CD8-positive, alpha-beta memory T cell (primary cell): ENCODE measurements at regions not wholly inside any gene's neighbourhood (a gene's known extent, or its start where the extent isn't known, plus 50 kb on each side); places are given as distances from the start of the nearest gene placed in this dataset.

Source experiments
- CTCF ChIA-PET: fragments of 350-600 bp; sonication (Branson Sonifier 250); formaldehyde crosslinking; loops from one replicate; lab custom pipeline; 2021; ENCODE audit warnings: antibody characterized with exemption; lab: Charles Lee
- POLR2A ChIA-PET: fragments of 350-600 bp; sonication (Branson Sonifier 250); formaldehyde crosslinking; loops from one replicate; lab custom pipeline; 2021; ENCODE audit warnings: antibody characterized with exemption; lab: Charles Lee
- DNase-seq, 5 donors: peaks; one replicate each; pipeline versions ENCODE4 v3.0.0 to v3.0.0-alpha.2; 2020 to 2022; ENCODE audit warnings: mixed read lengths in 1 of 5
- H3K27ac ChIP-seq: one replicate; pipeline ENCODE4 v1.7.0; 2013; ENCODE audit warnings: low read depth, mild to moderate bottlenecking, low read length, moderate library complexity
- H3K27me3 ChIP-seq: 2 replicates; pipeline ENCODE4 v1.7.0; 2013; ENCODE audit warnings: low read length, mild to moderate bottlenecking; ENCODE audit not compliant: insufficient read depth, poor library complexity, severe bottlenecking
- H3K36me3 ChIP-seq: 2 replicates; pipeline ENCODE4 v1.7.0; 2013; ENCODE audit warnings: mild to moderate bottlenecking, low read length, moderate library complexity; ENCODE audit not compliant: insufficient read depth
- H3K4me1 ChIP-seq: 2 replicates; pipeline ENCODE4 v1.7.0; 2013; ENCODE audit warnings: mild to moderate bottlenecking, low read length, moderate library complexity; ENCODE audit not compliant: insufficient read depth
- H3K4me3 ChIP-seq: 2 replicates; pipeline ENCODE4 v1.7.0; 2013; ENCODE audit warnings: mild to moderate bottlenecking, low read length
- H3K9me3 ChIP-seq: 2 replicates; pipeline ENCODE4 v1.7.0; 2013; ENCODE audit warnings: mild to moderate bottlenecking, low read length
- H3K27ac Mint-ChIP-seq, 8 donors: one replicate each; pipeline ENCODE4 v1.8.0; 2020 to 2021; ENCODE audit warnings: mixed read lengths in 8 of 8, mild to moderate bottlenecking in 6 of 8, inconsistent platforms in 3 of 8, moderate library complexity in 3 of 8
- H3K27me3 Mint-ChIP-seq, 2 donors: one replicate each; pipeline ENCODE4 v1.8.0; 2020 to 2021; ENCODE audit warnings: mixed read lengths in 2 of 2, mild to moderate bottlenecking in 1 of 2, moderate library complexity in 1 of 2
- H3K36me3 Mint-ChIP-seq, 3 donors: one replicate each; pipeline ENCODE4 v1.8.0; 2020 to 2021; ENCODE audit warnings: mixed read lengths in 3 of 3, inconsistent platforms in 1 of 3, mild to moderate bottlenecking in 1 of 3
- H3K4me1 Mint-ChIP-seq, 3 donors: one replicate each; pipeline ENCODE4 v1.8.0; 2020 to 2021; ENCODE audit warnings: mixed read lengths in 3 of 3, inconsistent platforms in 1 of 3, mild to moderate bottlenecking in 1 of 3
- H3K4me3 Mint-ChIP-seq, 7 donors: one replicate each; pipeline ENCODE4 v1.8.0; 2020 to 2021; ENCODE audit warnings: mixed read lengths in 7 of 7, mild to moderate bottlenecking in 6 of 7, moderate library complexity in 4 of 7, inconsistent platforms in 2 of 7
- H3K9me3 Mint-ChIP-seq, 5 donors: one replicate each; pipeline ENCODE4 v1.8.0; 2020 to 2022; ENCODE audit warnings: mixed read lengths in 5 of 5, mild to moderate bottlenecking in 3 of 5, moderate library complexity in 2 of 5, inconsistent platforms in 1 of 5

DNA sequence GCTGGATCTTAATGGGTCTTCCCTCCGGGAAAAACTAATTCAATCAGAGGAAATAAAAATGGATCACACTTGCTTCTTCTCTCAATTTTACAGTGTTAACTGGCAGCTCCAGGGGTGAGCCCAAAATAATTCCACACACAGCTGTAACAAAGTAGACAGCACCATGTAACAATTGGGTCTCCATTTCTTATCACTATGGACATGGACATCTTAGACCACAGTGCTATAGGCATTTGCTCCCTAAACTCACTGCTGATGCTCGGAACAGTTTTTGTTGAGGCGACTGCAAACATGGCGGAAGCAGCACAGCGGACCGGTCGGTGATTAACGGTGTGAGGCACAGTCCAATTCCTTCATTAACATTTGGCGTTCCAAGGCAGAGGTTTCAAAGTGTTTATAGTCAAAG lies 144.7 kb upstream of the NCK2 start:
- no peaks in the 10 kb centered on the region for H3K4me1 Mint-ChIP-seq
- CTCF ChIA-PET: no interaction called here

DNA sequence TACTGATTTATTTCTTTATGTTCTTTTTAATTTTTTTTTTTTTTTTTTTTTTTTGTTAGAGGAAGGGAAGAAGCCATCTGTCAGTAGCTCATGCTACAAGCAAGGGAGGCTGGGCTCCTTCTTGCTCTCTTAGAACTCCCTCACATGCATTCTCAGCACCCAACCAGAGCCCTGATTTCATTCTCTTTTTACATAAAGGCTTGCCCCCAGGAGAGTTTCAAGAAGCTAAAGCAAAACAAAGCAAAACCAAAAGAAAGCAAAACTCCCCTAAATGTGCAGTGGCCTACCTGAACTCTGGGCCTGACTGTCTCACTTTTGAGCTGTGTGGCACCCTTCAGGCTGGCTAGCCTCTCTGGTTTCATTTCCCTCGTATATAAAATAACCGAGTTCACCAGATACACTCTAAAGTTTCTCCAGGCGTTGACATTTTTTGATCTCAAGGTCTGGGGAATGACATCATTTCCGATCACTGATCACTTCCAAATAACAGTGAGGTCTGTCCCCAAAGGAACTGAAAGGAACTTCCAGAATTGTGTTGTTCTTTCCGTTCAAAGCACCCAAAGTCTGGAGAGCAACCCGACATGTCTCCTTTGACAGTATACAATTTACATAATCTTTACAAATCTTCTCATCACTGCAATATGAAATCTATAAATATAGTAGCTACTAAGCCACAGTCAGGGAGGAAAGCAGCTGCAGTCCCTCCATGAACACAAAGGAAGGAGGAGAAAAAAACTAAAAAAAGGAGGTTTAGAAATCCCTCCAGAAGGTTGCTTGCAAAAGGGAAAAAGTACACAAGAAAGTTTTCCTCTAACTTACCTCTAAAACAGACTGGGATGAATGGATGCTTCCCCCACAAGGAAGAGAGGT lies 145.6 kb upstream of the NCK2 start:
- Mint-ChIP-seq H3K4me3 (no peak overlapping the region), H3K4me1 (no peaks in the 10 kb centered on the region), H3K9me3 (no peaks in the 10 kb centered on the region), H3K27ac (peak overlapping the region in 1 of 8 donors; percentile 20), H3K36me3 (no peaks in the 10 kb centered on the region), H3K27me3 (peaks cover 0 to 10% of the 10 kb centered on the region in 2 donors)
- DNase-seq: peak in 1 of 5 donors; percentile 16
- H3K4me3 ChIP-seq: no peak overlapping the region
- no peaks in the 10 kb centered on the region for H3K4me1 ChIP-seq
- POLR2A ChIA-PET: no interaction called here
- no peak overlapping the region for H3K27ac ChIP-seq
- H3K36me3 ChIP-seq: no peaks in the 10 kb centered on the region
- no peaks in the 10 kb centered on the region for H3K27me3 ChIP-seq
- CTCF ChIA-PET: no interaction called here
- H3K9me3 ChIP-seq: no peaks in the 10 kb centered on the region

More for the DNA sequence above, 144.7 kb upstream of the NCK2 start:
- Histone ChIP-seq H3K9me3 (no peaks in the 10 kb centered on the region), H3K36me3 (no peaks in the 10 kb centered on the region), H3K27me3 (no peaks in the 10 kb centered on the region), H3K27ac (peak overlapping the region; percentile 74), H3K4me1 (no peaks in the 10 kb centered on the region), H3K4me3 (no peak overlapping the region)
- peaks cover 0 to 5% of the 10 kb centered on the region in 2 donors for H3K27me3 Mint-ChIP-seq
- H3K4me3 Mint-ChIP-seq: no peak overlapping the region
- H3K36me3 Mint-ChIP-seq: no peaks in the 10 kb centered on the region
- H3K9me3 Mint-ChIP-seq: no peaks in the 10 kb centered on the region
- H3K27ac Mint-ChIP-seq: no peak overlapping the region
- POLR2A ChIA-PET: no interaction called here
- no peak for DNase-seq

DNA sequence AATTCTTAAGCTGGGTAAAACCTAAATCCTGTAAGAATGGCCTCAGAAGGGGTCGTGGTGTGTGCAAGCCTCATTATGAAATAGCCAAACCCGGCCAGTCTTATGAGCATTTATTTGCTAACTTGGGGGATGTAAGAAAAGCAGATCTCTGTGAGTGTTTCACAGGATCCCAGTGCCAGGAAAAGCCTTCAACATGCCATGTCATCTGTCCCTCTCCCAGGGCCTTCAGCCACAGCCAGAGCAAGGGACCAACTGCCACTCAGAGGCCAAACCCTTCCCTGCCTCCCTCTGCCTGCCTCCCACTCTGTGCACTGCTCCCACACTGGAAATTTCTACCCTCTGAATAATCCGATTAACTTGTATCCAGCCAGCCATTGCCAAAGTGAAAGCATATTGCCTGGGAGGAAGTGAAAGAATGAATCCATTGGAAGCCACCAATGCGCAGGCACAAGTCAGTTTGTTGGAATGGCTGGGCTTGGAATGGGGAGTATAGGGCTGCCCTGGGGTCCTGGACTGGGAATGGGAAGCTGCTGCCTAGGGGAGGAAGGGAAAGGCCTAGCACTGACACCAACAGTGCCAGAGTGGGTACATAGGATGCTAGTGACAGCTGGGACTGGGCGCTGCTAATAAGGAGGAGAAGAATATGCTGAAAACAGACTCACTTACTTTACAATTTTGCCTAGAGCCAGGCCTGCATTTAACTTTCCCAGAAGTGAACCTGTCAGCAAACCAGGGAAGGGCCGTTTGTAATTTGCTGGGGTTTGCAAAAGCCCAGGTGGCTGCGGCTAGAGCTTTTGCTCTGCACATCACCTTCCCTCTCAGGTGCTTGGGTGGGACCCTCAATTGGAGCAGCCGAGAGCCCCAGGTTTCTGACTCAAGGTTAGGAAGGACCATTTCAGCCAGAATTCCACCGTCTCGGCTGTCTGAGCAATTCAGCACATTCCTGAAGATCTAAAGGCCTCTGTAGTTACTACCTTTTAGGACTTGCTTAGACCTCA lies 146.6 kb upstream of the NCK2 start:
- H3K4me1 Mint-ChIP-seq: no peaks in the 10 kb centered on the region
- Histone ChIP-seq H3K4me3 (no peak overlapping the region), H3K9me3 (no peaks in the 10 kb centered on the region), H3K36me3 (no peaks in the 10 kb centered on the region), H3K4me1 (no peaks in the 10 kb centered on the region), H3K27ac (no peak overlapping the region), H3K27me3 (no peaks in the 10 kb centered on the region)
- ChIA-PET CTCF (no interaction called here), POLR2A (no interaction called here)
- peaks cover 0 to 10% of the 10 kb centered on the region in 2 donors for H3K27me3 Mint-ChIP-seq
- H3K4me3 Mint-ChIP-seq: no peak overlapping the region
- no peak for DNase-seq
- H3K27ac Mint-ChIP-seq: no peak overlapping the region
- H3K9me3 Mint-ChIP-seq: no peaks in the 10 kb centered on the region
- no peaks in the 10 kb centered on the region for H3K36me3 Mint-ChIP-seq

DNA sequence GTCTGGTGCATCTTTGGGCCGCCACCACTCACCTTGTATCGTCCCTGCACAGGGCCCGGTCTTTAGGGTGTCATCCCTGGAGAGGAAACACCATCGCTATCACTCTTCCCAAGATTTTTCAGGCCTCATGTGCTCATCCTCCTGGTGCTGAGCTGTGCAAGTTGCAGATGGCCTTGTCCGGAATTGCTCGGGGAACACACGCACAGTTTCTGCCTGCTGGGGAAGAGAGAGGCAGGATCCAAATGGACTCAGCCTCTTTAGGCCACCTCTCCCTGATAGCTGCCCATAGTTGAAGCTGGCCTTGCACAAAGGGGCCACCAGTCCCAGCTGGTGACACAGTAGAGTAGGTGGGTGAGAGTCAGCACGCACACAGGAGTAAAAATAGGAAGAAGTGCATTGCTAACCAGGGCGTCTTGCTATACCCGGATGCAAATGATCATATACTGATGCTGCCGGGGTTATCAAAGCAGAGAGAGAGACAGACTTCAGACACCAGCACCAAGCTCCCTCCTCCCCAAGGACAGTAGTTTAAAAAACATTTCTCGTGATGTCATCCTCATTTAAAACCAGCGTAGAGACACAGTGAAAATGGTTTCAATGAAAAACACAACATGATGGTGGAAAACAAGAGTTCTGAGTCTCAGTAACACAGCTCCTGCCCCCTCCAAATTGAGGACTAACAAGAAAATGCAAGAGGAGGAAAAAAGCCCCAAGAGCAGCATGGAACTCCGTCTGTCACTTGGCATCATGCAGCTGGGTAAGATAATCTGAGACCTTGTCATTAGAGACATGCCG lies 147.5 kb upstream of the NCK2 start:
- no peaks in the 10 kb centered on the region for H3K27me3 ChIP-seq
- H3K4me3 Mint-ChIP-seq: no peak overlapping the region
- no peaks in the 10 kb centered on the region for H3K4me1 Mint-ChIP-seq
- H3K27ac Mint-ChIP-seq: peak overlapping the region in 2 of 8 donors; percentile 43 to 82
- H3K9me3 ChIP-seq: no peaks in the 10 kb centered on the region
- POLR2A ChIA-PET: no interaction called here
- no peak for DNase-seq
- H3K27me3 Mint-ChIP-seq: peaks cover 0 to 10% of the 10 kb centered on the region in 2 donors
- no peaks in the 10 kb centered on the region for H3K4me1 ChIP-seq
- CTCF ChIA-PET: no interaction called here
- no peaks in the 10 kb centered on the region for H3K9me3 Mint-ChIP-seq
- H3K36me3 ChIP-seq: no peaks in the 10 kb centered on the region
- no peak overlapping the region for H3K27ac ChIP-seq
- H3K36me3 Mint-ChIP-seq: no peaks in the 10 kb centered on the region
- no peak overlapping the region for H3K4me3 ChIP-seq

DNA sequence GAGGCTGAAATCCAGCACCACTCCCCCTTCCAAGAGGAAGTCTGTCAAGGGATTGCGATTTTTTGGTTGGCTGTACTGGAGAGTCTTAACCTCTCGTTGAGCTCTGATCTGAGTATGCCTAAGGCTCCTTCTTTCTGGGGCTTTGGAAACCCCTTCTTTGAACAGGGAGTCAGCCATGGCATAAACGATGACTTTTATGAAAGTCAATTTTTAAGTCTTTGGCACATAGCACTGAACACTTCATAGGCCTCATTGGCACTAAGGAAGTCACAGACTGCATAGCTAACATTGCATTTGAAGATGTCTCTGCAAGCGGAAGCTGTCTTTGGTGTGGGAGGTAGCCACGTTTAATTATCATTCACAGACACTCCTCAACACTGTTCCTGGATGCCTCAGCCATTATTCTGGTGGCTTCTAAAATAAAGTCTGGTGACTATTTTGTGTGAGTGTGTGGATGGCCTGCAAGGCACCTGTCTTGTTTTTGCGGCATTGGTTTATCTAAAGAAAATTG lies 148.2 kb upstream of the NCK2 start:
- Histone ChIP-seq H3K4me3 (no peak overlapping the region), H3K27me3 (no peaks in the 10 kb centered on the region), H3K9me3 (no peaks in the 10 kb centered on the region), H3K36me3 (no peaks in the 10 kb centered on the region), H3K4me1 (no peaks in the 10 kb centered on the region), H3K27ac (no peak overlapping the region)
- DNase-seq: no peak
- no peaks in the 10 kb centered on the region for H3K9me3 Mint-ChIP-seq
- no peaks in the 10 kb centered on the region for H3K36me3 Mint-ChIP-seq
- H3K27ac Mint-ChIP-seq: no peak overlapping the region
- no peaks in the 10 kb centered on the region for H3K4me1 Mint-ChIP-seq
- no peak overlapping the region for H3K4me3 Mint-ChIP-seq
- POLR2A ChIA-PET: no interaction called here
- H3K27me3 Mint-ChIP-seq: peaks cover 0 to 10% of the 10 kb centered on the region in 2 donors
- CTCF ChIA-PET: no interaction called here

DNA sequence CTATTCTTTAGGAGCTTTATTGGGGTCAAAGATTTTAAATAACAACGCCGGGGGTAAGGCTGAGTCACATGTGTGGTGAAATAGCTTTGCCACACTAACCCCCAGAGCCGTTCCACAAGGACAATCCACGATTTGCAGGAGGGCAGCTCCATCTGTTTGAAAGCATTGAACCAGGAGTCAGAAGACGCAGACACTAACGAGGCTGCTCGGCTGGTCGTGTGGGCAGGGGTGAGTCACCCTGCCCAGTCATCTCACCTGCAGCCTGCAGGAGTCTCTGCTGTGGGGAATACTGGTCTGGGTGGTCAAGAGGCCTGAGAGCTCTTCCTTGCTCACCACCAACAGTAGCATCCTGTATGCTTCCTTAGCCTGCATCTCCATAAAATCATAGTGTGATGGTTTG lies 149.2 kb upstream of the NCK2 start:
- Histone ChIP-seq H3K27me3 (no peaks in the 10 kb centered on the region), H3K9me3 (no peaks in the 10 kb centered on the region), H3K27ac (no peak overlapping the region), H3K4me1 (no peaks in the 10 kb centered on the region), H3K4me3 (no peak overlapping the region), H3K36me3 (no peaks in the 10 kb centered on the region)
- no peak overlapping the region for H3K4me3 Mint-ChIP-seq
- peaks cover 0 to 5% of the 10 kb centered on the region in 2 donors for H3K27me3 Mint-ChIP-seq
- no peaks in the 10 kb centered on the region for H3K36me3 Mint-ChIP-seq
- ChIA-PET CTCF (no interaction called here), POLR2A (interaction anchor here (0.9 kb wide), 1 partner anchor 12 kb away, joined by 4 read pairs; no protein-coding TSS in a partner anchor)
- no peak overlapping the region for H3K27ac Mint-ChIP-seq
- H3K4me1 Mint-ChIP-seq: no peaks in the 10 kb centered on the region
- no peak for DNase-seq
- peaks cover 0 to 4% (median 2%) of the 10 kb centered on the region in 5 donors for H3K9me3 Mint-ChIP-seq

DNA sequence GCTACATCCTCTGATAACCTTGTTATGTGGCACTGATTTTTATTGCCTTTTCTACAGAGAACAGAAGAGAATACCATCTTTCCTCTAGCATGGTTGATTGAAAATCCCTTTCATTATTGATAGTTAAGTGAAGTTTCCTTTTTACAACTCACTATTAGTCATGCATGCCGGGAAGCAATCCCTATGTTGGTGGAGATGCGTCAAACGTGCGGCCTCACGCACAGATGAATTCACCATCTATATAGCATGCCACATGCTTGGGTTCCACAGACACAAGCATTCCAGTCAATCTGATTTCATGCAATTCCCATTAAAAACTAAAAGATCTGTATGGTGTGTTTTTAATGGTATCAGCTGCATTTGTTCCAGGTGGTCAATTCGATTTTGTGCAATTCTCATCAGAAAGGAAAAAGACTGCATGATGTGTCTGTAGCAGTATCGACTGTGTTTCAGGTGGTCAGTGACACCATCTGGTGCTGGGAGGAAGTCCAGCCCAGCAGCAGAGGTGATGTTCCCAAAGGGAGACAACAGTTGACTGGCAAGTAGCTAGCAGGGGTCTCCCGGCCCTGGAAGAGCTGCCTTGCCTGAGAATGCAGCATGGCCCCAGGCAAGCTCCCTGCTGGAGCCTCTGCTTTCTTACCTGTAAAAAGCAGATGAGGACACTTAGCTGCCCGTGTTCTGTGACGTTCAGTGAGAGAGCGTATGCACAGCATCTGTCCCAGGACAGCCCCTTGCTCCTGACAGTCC lies 151.3 kb upstream of the NCK2 start:
- H3K36me3 ChIP-seq: no peaks in the 10 kb centered on the region
- ChIA-PET POLR2A (no interaction called here), CTCF (no interaction called here)
- Mint-ChIP-seq H3K36me3 (peaks cover 0 to 14% (median 2%) of the 10 kb centered on the region in 3 donors), H3K4me3 (no peak overlapping the region), H3K27me3 (peaks cover 0 to 5% of the 10 kb centered on the region in 2 donors), H3K27ac (no peak overlapping the region), H3K4me1 (no peaks in the 10 kb centered on the region), H3K9me3 (peaks cover 0 to 22% (median 17%) of the 10 kb centered on the region in 5 donors)
- no peaks in the 10 kb centered on the region for H3K4me1 ChIP-seq
- no peak for DNase-seq
- H3K27me3 ChIP-seq: no peaks in the 10 kb centered on the region
- H3K9me3 ChIP-seq: peaks cover 5% of the 10 kb centered on the region
- H3K27ac ChIP-seq: no peak overlapping the region
- no peak overlapping the region for H3K4me3 ChIP-seq
